ENCODE measurements at regions not wholly inside any gene's neighbourhood (a gene's known extent, or its start where the extent isn't known, plus 50 kb on each side); places are given as distances from the start of the nearest gene placed in this dataset.

DNA sequence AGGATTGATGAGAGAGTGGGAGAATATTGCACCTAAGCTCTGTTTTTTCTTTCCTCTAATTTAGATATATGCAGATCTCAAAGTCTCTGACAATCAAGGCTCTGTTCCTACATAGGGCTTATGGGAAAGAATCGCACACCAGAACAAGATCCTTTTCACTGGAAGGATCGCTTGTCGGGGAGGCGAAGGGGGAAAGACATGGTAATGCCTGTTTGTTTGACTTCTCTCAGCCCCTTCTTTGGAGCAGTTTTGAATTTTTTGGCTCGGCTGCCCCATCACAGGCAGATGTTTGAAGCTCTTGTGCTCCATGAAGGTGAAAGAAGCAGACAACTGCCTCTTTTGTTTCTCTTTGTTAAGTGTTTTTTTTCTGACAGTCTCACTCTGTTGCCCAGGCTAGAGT is 599.9 kb upstream of the ZNF608 start:
- Histone ChIP-seq H3K9me3 (no peaks in the 10 kb centered on the region), H3K4me1 (no peaks in the 10 kb centered on the region), H3K27ac (no peak overlapping the region), H3K36me3 (no peaks in the 10 kb centered on the region), H3K27me3 (no peaks in the 10 kb centered on the region), H3K4me3 (replicated peaks in 1 of 3) (no peak overlapping the region)
- peak in 1 of 2 donors; percentile 8 for DNase-seq
- 56 to 65% methylated on average over 5 of the region's 5 CpGs for WGBS, 2 donors
- intact Hi-C loops (cut with DNase I), result no loop called here
- no peak for TF ChIP-seq POLR2A (IDR thresholded peaks at IDR 0.05)
- TF ChIP-seq, protein P1, sequence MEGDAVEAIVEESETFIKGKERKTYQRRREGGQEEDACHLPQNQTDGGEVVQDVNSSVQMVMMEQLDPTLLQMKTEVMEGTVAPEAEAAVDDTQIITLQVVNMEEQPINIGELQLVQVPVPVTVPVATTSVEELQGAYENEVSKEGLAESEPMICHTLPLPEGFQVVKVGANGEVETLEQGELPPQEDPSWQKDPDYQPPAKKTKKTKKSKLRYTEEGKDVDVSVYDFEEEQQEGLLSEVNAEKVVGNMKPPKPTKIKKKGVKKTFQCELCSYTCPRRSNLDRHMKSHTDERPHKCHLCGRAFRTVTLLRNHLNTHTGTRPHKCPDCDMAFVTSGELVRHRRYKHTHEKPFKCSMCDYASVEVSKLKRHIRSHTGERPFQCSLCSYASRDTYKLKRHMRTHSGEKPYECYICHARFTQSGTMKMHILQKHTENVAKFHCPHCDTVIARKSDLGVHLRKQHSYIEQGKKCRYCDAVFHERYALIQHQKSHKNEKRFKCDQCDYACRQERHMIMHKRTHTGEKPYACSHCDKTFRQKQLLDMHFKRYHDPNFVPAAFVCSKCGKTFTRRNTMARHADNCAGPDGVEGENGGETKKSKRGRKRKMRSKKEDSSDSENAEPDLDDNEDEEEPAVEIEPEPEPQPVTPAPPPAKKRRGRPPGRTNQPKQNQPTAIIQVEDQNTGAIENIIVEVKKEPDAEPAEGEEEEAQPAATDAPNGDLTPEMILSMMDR (IDR thresholded peaks at IDR 0.05), result no peak

DNA sequence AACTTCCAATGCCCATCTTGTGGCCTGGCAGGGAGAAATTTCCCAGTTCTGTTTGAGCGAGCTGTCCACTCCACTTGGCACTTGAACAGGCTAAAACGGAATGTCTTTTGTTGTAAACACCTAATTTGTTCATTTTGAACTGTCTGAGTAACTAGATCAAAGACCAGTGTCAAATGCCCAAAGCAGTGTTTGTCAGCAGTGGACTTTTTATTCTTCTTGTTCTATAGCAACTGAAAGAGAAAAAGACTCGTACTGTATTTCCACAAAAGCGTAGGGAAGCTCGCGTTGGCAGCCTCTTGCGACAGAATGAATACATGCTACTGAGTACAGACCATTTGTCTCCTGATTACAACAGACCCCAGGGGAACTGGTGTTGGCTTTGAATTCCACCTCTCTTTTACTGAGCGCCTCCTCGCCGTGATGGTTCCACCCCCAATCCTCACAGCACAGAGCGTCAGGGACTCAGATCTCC is 601.8 kb upstream of the ZNF608 start:
- H3K4me1 ChIP-seq, result no peaks in the 10 kb centered on the region
- H3K9me3 ChIP-seq, result no peaks in the 10 kb centered on the region
- intact Hi-C loops (cut with DNase I), result no loop called here
- no peaks in the 10 kb centered on the region for H3K36me3 ChIP-seq
- no peak overlapping the region for H3K27ac ChIP-seq
- WGBS, 2 donors, result 72 to 73% methylated on average over 11 of the region's 11 CpGs
- H3K27me3 ChIP-seq, result no peaks in the 10 kb centered on the region
- no peak overlapping the region for H3K4me3 ChIP-seq (replicated peaks in 1 of 3)
- TF ChIP-seq, protein P1 (IDR thresholded peaks at IDR 0.05), result no peak
- TF ChIP-seq POLR2A (IDR thresholded peaks at IDR 0.05), result no peak
- peak; percentile 1 to 5 for DNase-seq

DNA sequence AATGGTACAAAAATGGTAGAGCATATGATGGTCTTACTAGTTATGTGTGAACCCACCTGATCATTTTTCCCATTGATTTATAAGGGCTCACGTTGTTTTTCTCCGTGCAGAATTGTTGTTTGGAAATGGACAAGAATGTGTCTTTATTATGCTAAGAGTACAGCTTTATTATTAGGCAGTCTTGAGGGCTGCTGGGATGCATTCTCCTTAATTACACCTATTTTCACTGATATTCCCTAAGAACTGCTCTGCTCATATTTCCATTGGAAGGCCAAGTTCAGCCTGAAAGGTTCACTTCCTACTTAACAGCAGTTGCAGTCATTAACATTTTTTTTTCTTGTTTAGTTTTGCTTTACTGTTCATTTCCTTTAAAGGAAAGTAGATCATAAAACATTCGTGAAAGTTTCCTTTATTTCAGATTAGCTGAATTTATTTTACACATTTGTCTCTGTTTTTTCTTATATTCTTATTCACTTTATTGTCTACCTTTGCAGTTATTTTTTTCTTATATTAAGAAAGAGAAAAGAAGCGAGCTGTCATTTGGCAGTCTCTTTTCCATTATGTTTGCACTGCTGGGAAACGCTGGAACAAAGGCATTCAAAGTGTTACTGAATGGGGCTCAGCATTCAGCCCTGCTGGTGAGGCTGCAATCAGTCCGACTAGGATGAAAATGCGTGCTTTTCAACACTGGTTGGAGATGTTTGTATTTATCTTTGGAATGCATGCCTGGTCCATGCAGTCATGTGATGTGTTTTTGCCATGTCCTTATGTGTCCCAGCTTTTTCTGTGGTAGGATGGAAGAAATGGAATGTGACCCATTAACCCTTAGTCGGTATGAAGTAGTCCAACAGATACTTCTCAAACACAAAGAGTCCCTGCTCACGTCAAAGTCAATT is 602.7 kb upstream of the ZNF608 start:
- intact Hi-C loops (cut with DNase I), result no loop called here
- Histone ChIP-seq H3K4me1 (no peaks in the 10 kb centered on the region), H3K36me3 (no peaks in the 10 kb centered on the region), H3K4me3 (replicated peaks in 1 of 3) (no peak overlapping the region), H3K27me3 (no peaks in the 10 kb centered on the region), H3K9me3 (no peaks in the 10 kb centered on the region), H3K27ac (no peak overlapping the region)
- 55 to 56% methylated on average over 9 of the region's 9 CpGs for WGBS, 2 donors
- no peak for DNase-seq
- TF ChIP-seq, protein P1 (IDR thresholded peaks at IDR 0.05), result no peak

DNA sequence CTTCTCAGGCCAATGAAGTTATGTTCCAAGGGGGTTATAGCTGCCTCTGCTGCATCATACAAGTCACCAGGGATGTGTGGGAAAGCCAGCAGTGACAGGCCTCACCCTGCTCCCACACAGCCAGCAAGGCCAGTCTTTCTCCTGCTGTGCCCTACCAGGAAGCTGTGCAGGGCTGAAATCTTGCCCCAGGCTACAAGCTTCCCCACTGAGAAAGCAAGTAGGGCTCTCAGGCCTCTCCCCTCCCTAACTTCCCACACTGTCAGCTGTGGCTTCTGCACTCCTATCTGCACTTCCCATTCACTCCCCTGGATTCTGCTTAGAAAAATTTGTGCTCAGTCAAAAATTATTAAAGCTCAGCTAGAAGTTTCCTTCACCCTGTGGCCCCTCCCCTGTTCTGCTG is 611.2 kb upstream of the ZNF608 start:
- DNase-seq, result no peak
- no peaks in the 10 kb centered on the region for H3K27me3 ChIP-seq
- H3K4me1 ChIP-seq, result no peaks in the 10 kb centered on the region
- TF ChIP-seq, protein P1 (IDR thresholded peaks at IDR 0.05), result no peak
- TF ChIP-seq POLR2A (IDR thresholded peaks at IDR 0.05), result no peak
- intact Hi-C loops (cut with DNase I), result no loop called here
- H3K4me3 ChIP-seq (replicated peaks in 1 of 3), result no peak overlapping the region
- H3K27ac ChIP-seq, result no peak overlapping the region
- H3K9me3 ChIP-seq, result no peaks in the 10 kb centered on the region
- no peaks in the 10 kb centered on the region for H3K36me3 ChIP-seq

- Histone ChIP-seq H3K36me3 (no peaks in the 10 kb centered on the region), H3K27me3 (no peaks in the 10 kb centered on the region), H3K9me3 (no peaks in the 10 kb centered on the region), H3K27ac (no peak overlapping the region), H3K4me3 (replicated peaks in 1 of 3) (no peak overlapping the region), H3K4me1 (no peaks in the 10 kb centered on the region)
- WGBS, 2 donors, result 88 to 93% methylated on average over 2 of the region's 2 CpGs
- intact Hi-C loops (cut with DNase I), result no loop called here
- DNase-seq, result no peak
- TF ChIP-seq POLR2A (IDR thresholded peaks at IDR 0.05), result no peak
- TF ChIP-seq, protein P1 (IDR thresholded peaks at IDR 0.05), result no peak
These were observed 619.3 kb upstream of the ZNF608 start for GRCh38 chr5:125365747-125366146.
